ENCODE measurements at regions not wholly inside any gene's neighbourhood (a gene's known extent, or its start where the extent isn't known, plus 50 kb on each side); places are given as distances from the start of the nearest gene placed in this dataset.
"Not testable (repeated sequence)": the region's sequence is repeated elsewhere in the genome, so short reads cannot be mapped to it uniquely, and the experiment has no call there.

GRCh38 chr12:42919691-42920090, 330.1 kb upstream of the PRICKLE1 start:
- no peak overlapping the region for H3K4me3 ChIP-seq (ENCODE audit: control insufficient read depth, low read depth, low read length)
- TF ChIP-seq CTCF (conservative IDR thresholded peaks at IDR 0.05; ENCODE audit: control insufficient read depth, insufficient read depth, low read depth, low read length): no peak
- DNase-seq (ENCODE audit: low read depth): peak; percentile 35

DNA sequence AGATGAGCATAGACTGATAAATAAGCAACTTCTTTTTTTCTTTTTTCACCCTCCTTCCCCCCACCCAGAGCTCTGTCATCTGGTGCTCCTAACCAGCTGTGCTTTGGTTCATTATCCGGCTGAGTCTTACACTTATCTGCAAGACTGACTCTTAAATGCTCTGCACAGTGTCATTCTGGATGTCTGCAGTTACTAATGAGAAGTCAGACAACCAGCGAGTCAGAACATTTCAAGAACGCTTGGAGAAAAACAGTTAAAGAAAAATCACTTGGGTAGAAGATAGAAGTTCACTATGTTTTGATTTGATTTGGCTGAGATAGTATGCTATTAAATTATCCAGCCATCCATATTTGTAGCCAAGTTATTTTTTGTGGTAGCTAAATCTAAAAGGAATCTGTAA, 328.9 kb upstream of the PRICKLE1 start:
- no peak overlapping the region for H3K4me3 ChIP-seq (ENCODE audit: control insufficient read depth, low read depth, low read length)
- no peak for TF ChIP-seq CTCF (conservative IDR thresholded peaks at IDR 0.05; ENCODE audit: control insufficient read depth, insufficient read depth, low read depth, low read length)
- no peak for DNase-seq (ENCODE audit: low read depth)

GRCh38 chr12:42916143-42916542, 326.6 kb upstream of the PRICKLE1 start:
- no peak overlapping the region for H3K4me3 ChIP-seq (ENCODE audit: control insufficient read depth, low read depth, low read length)
- DNase-seq (ENCODE audit: low read depth): no peak
- no peak for TF ChIP-seq CTCF (conservative IDR thresholded peaks at IDR 0.05; ENCODE audit: control insufficient read depth, insufficient read depth, low read depth, low read length)

DNA sequence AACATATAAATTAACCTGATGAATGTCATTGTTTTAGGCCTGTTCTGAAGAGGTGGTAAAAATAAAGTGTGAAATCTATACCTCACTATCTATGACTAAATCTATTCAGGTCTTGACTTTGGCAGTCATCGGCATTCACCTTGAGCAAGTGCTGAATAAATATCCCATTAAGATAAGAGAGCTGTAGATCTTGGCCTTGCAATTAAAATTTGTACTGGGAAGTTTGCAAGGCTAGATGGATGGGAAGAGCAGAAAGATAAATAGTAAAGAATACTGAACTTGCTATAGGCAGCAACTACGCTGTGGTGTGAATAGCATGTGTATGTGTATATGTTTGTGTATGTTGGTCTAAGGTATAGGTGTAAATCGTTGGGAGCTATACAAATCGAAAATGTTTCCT, 325.9 kb upstream of the PRICKLE1 start:
- TF ChIP-seq CTCF (conservative IDR thresholded peaks at IDR 0.05; ENCODE audit: control insufficient read depth, insufficient read depth, low read depth, low read length): no peak
- no peak overlapping the region for H3K4me3 ChIP-seq (ENCODE audit: control insufficient read depth, low read depth, low read length)
- no peak for DNase-seq (ENCODE audit: low read depth)

- no peak for TF ChIP-seq CTCF (conservative IDR thresholded peaks at IDR 0.05; ENCODE audit: control insufficient read depth, insufficient read depth, low read depth, low read length)
- H3K4me3 ChIP-seq (ENCODE audit: control insufficient read depth, low read depth, low read length): no peak overlapping the region
- peak; percentile 4 for DNase-seq (ENCODE audit: low read depth)
These were observed 322.8 kb upstream of the PRICKLE1 start for GRCh38 chr12:42912367-42912766.

DNA sequence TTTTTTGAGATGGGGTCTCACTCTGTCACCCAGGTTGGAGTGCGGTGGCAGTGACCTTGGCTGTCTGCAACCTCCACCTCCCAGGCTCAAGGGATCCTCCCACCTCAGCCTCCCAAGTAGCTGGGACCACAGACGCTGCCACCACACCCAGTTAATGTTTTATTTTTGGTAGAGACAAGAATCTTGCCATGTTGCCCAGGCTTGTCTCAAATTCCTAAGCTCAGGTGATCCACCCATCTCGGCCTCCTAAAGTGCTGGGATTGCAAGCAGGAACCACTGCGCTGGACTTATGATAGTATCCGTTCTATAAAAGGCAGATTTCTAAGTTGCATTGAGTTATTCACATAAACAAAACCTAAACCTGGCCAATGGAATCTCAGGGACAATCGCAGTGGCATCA, 321.1 kb upstream of the PRICKLE1 start:
- H3K4me3 ChIP-seq (ENCODE audit: control insufficient read depth, low read depth, low read length): no peak overlapping the region
- DNase-seq (ENCODE audit: low read depth): no peak
- no peak for TF ChIP-seq CTCF (conservative IDR thresholded peaks at IDR 0.05; ENCODE audit: control insufficient read depth, insufficient read depth, low read depth, low read length)

DNA sequence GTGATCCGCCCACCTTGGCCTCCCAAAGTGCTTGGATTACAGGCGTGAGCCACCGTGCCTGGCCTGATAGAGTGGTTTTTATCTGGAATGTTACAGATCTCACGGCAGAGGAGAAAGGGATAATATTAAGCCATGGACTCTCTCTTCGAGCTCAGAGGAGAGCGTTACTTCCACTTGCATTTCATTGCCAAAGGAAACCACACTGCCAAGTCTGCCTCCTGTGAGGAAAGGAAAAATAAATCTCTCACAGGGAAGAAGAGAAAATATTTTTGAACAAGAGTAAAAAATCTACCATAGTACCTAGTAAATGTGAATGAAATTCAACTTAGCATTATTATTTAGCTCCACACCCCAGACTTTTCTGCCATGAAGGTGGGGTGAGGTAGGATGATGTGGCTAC, 319.2 kb upstream of the PRICKLE1 start:
- H3K4me3 ChIP-seq (ENCODE audit: control insufficient read depth, low read depth, low read length): no peak overlapping the region
- DNase-seq (ENCODE audit: low read depth): no peak
- TF ChIP-seq CTCF (conservative IDR thresholded peaks at IDR 0.05; ENCODE audit: control insufficient read depth, insufficient read depth, low read depth, low read length): no peak

DNA sequence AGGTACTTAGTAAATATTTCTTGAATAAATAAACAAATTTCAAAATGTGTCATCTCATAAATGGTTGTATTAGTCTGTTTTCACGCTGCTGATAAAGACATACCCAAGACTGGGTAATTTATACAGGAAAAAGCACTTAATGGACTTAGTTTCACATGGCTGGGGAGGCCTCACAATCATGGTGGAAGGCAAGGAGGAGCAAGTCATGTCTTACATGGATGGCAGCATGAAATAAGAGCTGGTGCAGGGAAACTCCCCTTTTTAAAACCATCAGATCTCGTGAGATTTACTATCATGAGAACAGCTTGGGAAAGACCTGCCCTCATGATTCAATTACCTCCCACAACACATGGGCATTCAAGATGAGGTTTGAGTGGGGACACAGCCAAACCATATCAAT, 317.3 kb upstream of the PRICKLE1 start:
- H3K4me3 ChIP-seq (ENCODE audit: control insufficient read depth, low read depth, low read length); DNase-seq (ENCODE audit: low read depth): not testable (repeated sequence)
